Transverse colon (tissue), 4 donors: ENCODE measurements at regions not wholly inside any gene's neighbourhood (a gene's known extent, or its start where the extent isn't known, plus 50 kb on each side); places are given as distances from the start of the nearest gene placed in this dataset.

ENCODE experiments used
- CTCF ChIP-seq, 5 experiments: fragments of 200-600 bp in 3 of 5; fragments of 450-650 bp in 2 of 5; sonication (generic) in 3 of 5; IDR thresholded peaks; 1 replicate in 2 of 5; 2 replicates in 3 of 5; pipeline ENCODE4 v1.5.1; 2016 to 2017; ENCODE audit warnings: antibody characterized with exemption in 5 of 5, inconsistent platforms in 3 of 5, mild to moderate bottlenecking in 2 of 5, moderate library complexity in 1 of 5
- EP300 ChIP-seq: sonication (generic); formaldehyde crosslinking; IDR thresholded peaks from one replicate; pipeline ENCODE4 v1.6.1; 2017; ENCODE audit warnings: antibody characterized with exemption, low read depth
- POLR2A ChIP-seq: fragments of 450-650 bp; IDR thresholded peaks from one replicate; pipeline ENCODE4 v1.6.1; 2016; ENCODE audit warnings: antibody characterized with exemption, mild to moderate bottlenecking, moderate library complexity
- POLR2AphosphoS5 ChIP-seq, 3 donors: sonication (generic); formaldehyde crosslinking; IDR thresholded peaks; one replicate each; pipeline ENCODE4 v1.6.1; 2016; ENCODE audit warnings: antibody characterized with exemption in 3 of 3

- TF ChIP-seq CTCF (IDR thresholded peaks at IDR 0.05) (no peak), POLR2A (no peak), POLR2AphosphoS5 (IDR thresholded peaks at IDR 0.05) (no peak), EP300 (no peak)
Observed at GRCh38 chr3:43869491-43869890, 178.8 kb downstream of the ABHD5 start.
